T-helper 2 cell treated with Interferon-gamma antibody and Interleukin-4, amounts not matched to agents 5 μg/mL and 100 μg/mL, for 36 hours (primary cell): ENCODE measurements at regions not wholly inside any gene's neighbourhood (a gene's known extent, or its start where the extent isn't known, plus 50 kb on each side); places are given as distances from the start of the nearest gene placed in this dataset.

Experiments
- DNase-seq: peaks from one replicate; pipeline ENCODE4 v3.0.0; 2021; ENCODE audit warnings: low spot score
- H3K27ac Mint-ChIP-seq: one replicate; pipeline ENCODE4 v1.8.0; 2021; ENCODE audit warnings: mild to moderate bottlenecking, mixed read lengths
- H3K27me3 Mint-ChIP-seq: one replicate; pipeline ENCODE4 v1.8.0; 2021; ENCODE audit warnings: low read depth, mixed read lengths
- H3K36me3 Mint-ChIP-seq: one replicate; pipeline ENCODE4 v1.8.0; 2021; ENCODE audit warnings: low read depth, mixed read lengths
- H3K4me1 Mint-ChIP-seq: one replicate; pipeline ENCODE4 v1.8.0; 2021; ENCODE audit warnings: low read depth, mixed read lengths
- H3K4me3 Mint-ChIP-seq: one replicate; pipeline ENCODE4 v1.8.0; 2022; ENCODE audit warnings: mild to moderate bottlenecking, moderate library complexity, mixed read lengths
- H3K9me3 Mint-ChIP-seq: one replicate; pipeline ENCODE4 v1.8.0; 2021; ENCODE audit warnings: mixed read lengths

DNA sequence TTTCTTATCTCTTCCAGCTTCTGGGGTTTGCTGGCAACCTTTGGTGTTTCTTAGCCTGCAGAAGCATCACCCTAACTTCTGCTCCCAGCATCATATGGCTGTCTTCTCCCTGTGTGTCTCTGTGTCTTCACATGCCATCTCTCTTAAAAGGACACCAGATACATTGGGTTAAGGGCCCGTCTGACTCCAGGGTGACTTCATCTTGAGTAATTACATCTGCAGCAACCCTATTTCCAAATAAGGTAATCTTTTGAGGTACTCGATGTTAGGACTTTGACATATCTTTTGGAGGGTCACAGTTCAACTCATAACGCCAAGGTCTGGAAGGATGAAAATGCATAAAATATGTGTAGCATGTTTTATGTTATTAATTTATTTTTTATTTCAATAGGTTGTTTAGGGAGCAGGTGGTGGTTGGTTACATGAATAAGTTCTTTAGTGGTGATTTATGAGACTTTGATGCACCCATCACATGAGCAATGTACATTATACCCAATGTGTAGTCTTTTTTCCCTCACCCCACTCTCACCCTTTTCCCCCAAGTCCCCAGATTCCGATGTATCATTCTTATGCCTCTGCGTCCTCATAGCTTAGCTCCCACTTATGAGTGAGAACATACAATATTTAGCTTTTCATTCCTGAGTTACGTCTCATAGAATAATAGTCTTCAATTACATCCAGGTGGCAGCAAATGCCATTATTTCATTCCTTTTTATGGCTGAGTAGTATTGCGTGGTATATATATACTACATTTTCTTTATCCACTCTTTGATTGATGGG is 131.1 kb downstream of the TBXT start:
- no peaks in the 10 kb centered on the region for H3K27me3 Mint-ChIP-seq
- H3K9me3 Mint-ChIP-seq: no peaks in the 10 kb centered on the region
- H3K4me1 Mint-ChIP-seq: no peaks in the 10 kb centered on the region
- no peak overlapping the region for H3K4me3 Mint-ChIP-seq
- DNase-seq: no peak
- no peak overlapping the region for H3K27ac Mint-ChIP-seq
- no peaks in the 10 kb centered on the region for H3K36me3 Mint-ChIP-seq

- no peak overlapping the region for H3K4me3 Mint-ChIP-seq
- no peaks in the 10 kb centered on the region for H3K27me3 Mint-ChIP-seq
- H3K4me1 Mint-ChIP-seq: no peaks in the 10 kb centered on the region
- H3K27ac Mint-ChIP-seq: no peak overlapping the region
- no peak for DNase-seq
- no peaks in the 10 kb centered on the region for H3K9me3 Mint-ChIP-seq
- H3K36me3 Mint-ChIP-seq: no peaks in the 10 kb centered on the region
These were observed 135.1 kb downstream of the TBXT start for GRCh38 chr6:166032366-166033200.

- H3K9me3 Mint-ChIP-seq: no peaks in the 10 kb centered on the region
- no peak overlapping the region for H3K4me3 Mint-ChIP-seq
- H3K4me1 Mint-ChIP-seq: no peaks in the 10 kb centered on the region
- no peaks in the 10 kb centered on the region for H3K27me3 Mint-ChIP-seq
- no peak for DNase-seq
- H3K36me3 Mint-ChIP-seq: no peaks in the 10 kb centered on the region
- no peak overlapping the region for H3K27ac Mint-ChIP-seq
These were observed 136.4 kb downstream of the TBXT start for GRCh38 chr6:166031275-166031674.

- Mint-ChIP-seq H3K4me3 (no peak overlapping the region), H3K9me3 (no peaks in the 10 kb centered on the region), H3K36me3 (no peaks in the 10 kb centered on the region), H3K27ac (no peak overlapping the region), H3K27me3 (no peaks in the 10 kb centered on the region), H3K4me1 (no peaks in the 10 kb centered on the region)
- peak; percentile 18 for DNase-seq
These were observed 138.1 kb downstream of the TBXT start for GRCh38 chr6:166029506-166029905.

GRCh38 chr6:166027761-166028160 is 139.9 kb downstream of the TBXT start:
- Mint-ChIP-seq H3K27ac (no peak overlapping the region), H3K9me3 (no peaks in the 10 kb centered on the region), H3K36me3 (no peaks in the 10 kb centered on the region), H3K4me1 (no peaks in the 10 kb centered on the region), H3K27me3 (no peaks in the 10 kb centered on the region), H3K4me3 (no peak overlapping the region)
- DNase-seq: no peak

- DNase-seq: no peak
- H3K27ac Mint-ChIP-seq: no peak overlapping the region
- H3K27me3 Mint-ChIP-seq: no peaks in the 10 kb centered on the region
- no peak overlapping the region for H3K4me3 Mint-ChIP-seq
- no peaks in the 10 kb centered on the region for H3K36me3 Mint-ChIP-seq
- H3K4me1 Mint-ChIP-seq: no peaks in the 10 kb centered on the region
- H3K9me3 Mint-ChIP-seq: no peaks in the 10 kb centered on the region
These were observed 141.0 kb downstream of the TBXT start for GRCh38 chr6:166026586-166027126.

DNA sequence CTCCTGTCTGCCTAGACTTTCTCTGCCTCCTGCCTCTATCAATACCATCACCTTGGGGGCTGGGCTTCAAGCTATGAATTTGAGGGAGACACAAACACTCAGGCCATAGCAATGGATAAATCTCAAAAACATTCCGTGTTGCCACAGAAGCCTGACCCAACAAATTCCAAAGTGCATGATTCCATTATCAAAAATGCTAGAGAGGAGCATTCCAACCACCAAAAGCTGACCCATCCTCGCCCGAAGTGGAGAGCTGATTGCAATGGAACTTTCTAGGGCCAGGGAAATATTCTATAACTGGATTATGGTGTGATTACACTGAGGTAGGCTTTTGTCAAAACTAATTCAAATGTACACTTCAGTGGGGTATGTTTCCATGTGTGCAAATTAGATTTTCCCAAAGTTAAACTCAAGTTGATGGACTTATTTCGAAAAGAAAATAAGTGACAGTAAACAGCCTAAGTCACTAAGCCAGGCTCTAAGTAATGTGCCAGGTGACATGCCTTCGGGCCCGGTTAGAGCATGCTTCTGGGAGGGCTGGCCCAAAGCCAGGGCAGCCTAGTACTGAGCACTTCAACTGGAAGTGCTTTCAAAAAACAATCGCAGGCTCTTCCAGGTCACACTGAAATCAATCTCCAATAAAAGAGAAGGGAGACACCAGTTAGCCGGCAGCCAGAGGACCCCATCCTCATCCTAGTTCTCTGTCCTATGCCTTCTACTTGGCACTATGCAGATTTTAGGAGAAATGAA is 142.3 kb downstream of the TBXT start:
- Mint-ChIP-seq H3K36me3 (no peaks in the 10 kb centered on the region), H3K9me3 (no peaks in the 10 kb centered on the region), H3K27ac (no peak overlapping the region), H3K27me3 (no peaks in the 10 kb centered on the region), H3K4me3 (no peak overlapping the region), H3K4me1 (no peaks in the 10 kb centered on the region)
- DNase-seq: no peak

DNA sequence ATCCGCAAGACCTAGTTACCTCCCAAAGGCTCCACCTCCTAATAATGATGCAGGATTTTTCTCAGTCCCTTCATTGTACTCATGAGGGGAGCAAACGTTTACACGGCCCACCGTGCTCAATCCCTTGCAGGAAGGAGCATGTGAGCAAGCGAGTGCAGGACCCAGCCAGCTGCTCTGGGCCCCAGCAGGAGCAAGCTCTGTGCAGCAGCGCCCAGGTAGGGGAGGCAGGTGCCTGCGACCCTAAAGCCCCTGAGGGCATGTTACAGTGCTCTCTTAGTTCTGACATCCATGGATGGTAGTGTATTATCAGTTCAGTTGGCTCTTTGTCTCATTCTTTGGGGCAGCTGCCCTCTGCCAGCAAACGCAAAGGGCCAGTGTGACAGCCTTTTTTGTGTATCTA is 143.4 kb downstream of the TBXT start:
- Mint-ChIP-seq H3K4me1 (no peaks in the 10 kb centered on the region), H3K27me3 (no peaks in the 10 kb centered on the region), H3K36me3 (no peaks in the 10 kb centered on the region), H3K9me3 (no peaks in the 10 kb centered on the region), H3K27ac (no peak overlapping the region), H3K4me3 (no peak overlapping the region)
- no peak for DNase-seq

DNA sequence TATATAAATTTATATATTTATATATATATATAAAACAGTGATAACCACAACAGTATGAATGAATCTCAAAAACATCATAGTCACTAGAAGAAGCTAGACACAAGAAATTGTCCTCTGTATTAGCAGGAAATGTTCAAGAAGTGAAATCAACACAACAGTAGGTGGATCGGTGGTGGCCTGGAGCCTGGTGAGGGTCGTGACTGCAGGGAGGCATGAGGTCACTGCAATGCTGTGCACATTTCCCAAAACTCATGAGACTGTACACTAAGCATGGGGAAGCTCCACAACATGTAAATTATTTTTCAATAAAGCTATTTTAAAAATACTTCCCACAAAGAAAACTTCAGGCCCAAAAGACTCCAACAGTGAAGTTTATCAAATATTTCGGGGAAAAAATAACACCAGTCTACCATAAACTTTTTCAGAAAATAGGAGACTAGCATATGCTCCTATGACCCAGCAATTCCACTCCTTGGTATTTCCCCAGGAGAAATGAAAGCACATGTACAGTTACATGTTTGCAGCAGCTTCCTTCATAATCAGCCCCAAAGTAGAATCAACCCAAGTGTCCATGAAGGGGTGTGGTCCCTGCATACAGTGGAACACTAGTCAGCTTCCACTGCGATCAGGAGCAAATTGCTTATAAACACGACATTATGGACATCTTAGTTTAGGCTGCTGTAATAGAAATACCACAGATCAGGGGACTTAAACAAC is 144.2 kb downstream of the TBXT start:
- Mint-ChIP-seq H3K27me3 (no peaks in the 10 kb centered on the region), H3K4me1 (no peaks in the 10 kb centered on the region), H3K27ac (no peak overlapping the region), H3K9me3 (no peaks in the 10 kb centered on the region), H3K36me3 (no peaks in the 10 kb centered on the region), H3K4me3 (no peak overlapping the region)
- no peak for DNase-seq

GRCh38 chr6:166021429-166021828 is 146.2 kb downstream of the TBXT start:
- Mint-ChIP-seq H3K27me3 (no peaks in the 10 kb centered on the region), H3K36me3 (no peaks in the 10 kb centered on the region), H3K9me3 (peaks cover 12% of the 10 kb centered on the region), H3K4me3 (no peak overlapping the region), H3K27ac (no peak overlapping the region), H3K4me1 (no peaks in the 10 kb centered on the region)
- no peak for DNase-seq

- no peak for DNase-seq
- H3K4me3 Mint-ChIP-seq: no peak overlapping the region
- H3K9me3 Mint-ChIP-seq: peaks cover 16% of the 10 kb centered on the region
- no peaks in the 10 kb centered on the region for H3K36me3 Mint-ChIP-seq
- H3K27me3 Mint-ChIP-seq: no peaks in the 10 kb centered on the region
- H3K4me1 Mint-ChIP-seq: no peaks in the 10 kb centered on the region
- H3K27ac Mint-ChIP-seq: no peak overlapping the region
These were observed 148.4 kb downstream of the TBXT start for GRCh38 chr6:166019214-166019613.

DNA sequence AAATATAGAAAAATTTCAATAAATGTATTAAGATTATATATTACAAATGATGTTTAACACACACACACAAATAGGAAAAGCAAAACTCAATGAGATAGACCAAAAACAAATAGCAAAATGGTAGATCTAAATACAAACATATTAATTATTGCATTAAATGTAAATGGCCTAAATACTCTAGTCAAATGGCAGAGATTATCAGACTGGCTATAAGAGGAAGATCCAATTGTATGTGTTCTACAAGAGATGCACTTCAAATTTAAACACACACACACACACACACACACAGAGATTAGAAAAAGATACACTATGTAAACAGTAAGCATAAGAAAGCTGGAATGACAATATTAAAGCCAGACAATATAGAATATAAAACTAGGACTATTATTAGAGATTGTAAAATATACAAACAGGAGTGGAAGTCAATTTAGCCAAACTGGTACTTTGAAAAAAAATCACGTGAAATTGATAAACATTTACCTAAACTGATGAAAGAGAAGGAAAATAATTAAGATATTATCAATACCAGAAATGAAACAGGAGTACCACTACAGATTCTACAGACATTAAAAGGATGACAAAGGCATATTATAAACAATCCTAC is 150.5 kb downstream of the TBXT start:
- Mint-ChIP-seq H3K27me3 (no peaks in the 10 kb centered on the region), H3K4me1 (no peaks in the 10 kb centered on the region), H3K36me3 (no peaks in the 10 kb centered on the region), H3K9me3 (peaks cover 16% of the 10 kb centered on the region), H3K27ac (no peak overlapping the region), H3K4me3 (no peak overlapping the region)
- no peak for DNase-seq

DNA sequence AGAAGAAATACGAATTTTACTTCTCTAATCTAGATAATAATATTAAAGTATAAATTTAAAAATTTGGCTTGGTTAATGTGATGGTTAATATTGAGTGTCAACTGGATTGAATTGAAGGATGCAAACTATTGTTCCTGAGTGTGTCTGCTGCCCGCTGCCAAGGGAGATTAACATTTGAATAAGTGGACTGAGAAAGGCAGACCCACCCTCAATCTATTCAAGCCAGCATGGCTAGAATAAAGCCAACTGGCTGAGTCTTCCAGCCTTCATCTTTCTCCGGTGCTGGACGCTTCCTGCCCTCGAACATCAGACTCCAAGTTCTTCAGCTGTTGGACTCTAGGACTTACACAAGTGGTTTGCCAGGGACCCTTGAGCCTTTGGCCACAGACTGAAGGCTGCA is 152.7 kb downstream of the TBXT start:
- no peak overlapping the region for H3K4me3 Mint-ChIP-seq
- H3K27me3 Mint-ChIP-seq: peaks cover 6% of the 10 kb centered on the region
- no peaks in the 10 kb centered on the region for H3K4me1 Mint-ChIP-seq
- peaks cover 16% of the 10 kb centered on the region for H3K9me3 Mint-ChIP-seq
- H3K36me3 Mint-ChIP-seq: no peaks in the 10 kb centered on the region
- DNase-seq: no peak
- no peak overlapping the region for H3K27ac Mint-ChIP-seq
